GM21447 (cell line): ENCODE measurements at regions not wholly inside any gene's neighbourhood (a gene's known extent, or its start where the extent isn't known, plus 50 kb on each side); places are given as distances from the start of the nearest gene placed in this dataset.

ENCODE experiments used
- ATAC-seq: cut with Tn5 transposase; IDR thresholded peaks from one replicate; pipeline ENCODE4 v1.9.1; 2021; ENCODE audit not compliant: unreplicated experiment

DNA sequence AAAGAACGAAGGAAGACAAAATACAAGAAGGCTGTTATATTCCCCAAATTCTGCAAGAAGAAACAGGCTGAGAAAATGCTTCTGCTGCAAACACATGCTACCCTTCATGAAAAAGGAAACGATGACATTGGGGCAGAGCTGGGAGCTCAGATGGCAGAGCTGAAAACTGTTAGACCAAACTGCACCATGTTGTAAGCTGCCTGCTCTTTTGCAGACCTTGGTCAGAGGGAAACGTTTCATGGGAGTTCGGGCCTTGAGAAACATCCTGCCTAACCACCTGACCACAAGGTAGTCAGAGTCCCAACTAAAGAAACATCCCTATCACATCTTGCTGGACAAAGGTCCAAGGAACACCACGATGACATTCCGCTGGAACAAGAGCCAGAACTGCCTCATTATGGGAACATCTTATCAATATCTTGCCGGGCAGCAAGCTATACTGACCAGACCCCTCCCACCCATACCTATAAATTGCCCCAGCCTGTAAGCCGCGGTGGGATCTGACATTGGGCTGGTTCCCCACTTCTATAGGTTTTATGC is 110.7 kb upstream of the CTSC start:
- no peak for ATAC-seq

- no peak for ATAC-seq
Observed at GRCh38 chr11:88447281-88447680, 109.7 kb upstream of the CTSC start.

- no peak for ATAC-seq
Observed at GRCh38 chr11:88439356-88439755, 101.8 kb upstream of the CTSC start.

DNA sequence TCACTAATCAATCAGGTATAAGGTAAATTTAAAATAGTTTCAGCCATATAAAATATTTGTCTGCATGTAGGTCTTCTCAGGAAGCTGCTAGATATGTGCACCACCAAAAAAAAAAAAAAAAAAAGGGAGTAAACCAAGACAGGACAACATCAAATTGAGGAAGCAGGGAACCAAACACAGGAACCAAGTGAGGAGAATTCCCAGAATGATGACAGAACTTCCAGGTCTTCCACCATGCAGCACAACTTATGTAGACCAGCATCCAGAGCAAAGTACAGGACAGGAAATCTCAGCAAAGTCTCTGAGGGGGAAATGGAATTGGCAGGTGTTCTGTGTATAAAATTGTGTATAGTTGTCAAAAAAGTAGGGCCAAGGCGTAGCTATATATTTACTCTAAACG is 101.2 kb upstream of the CTSC start:
- ATAC-seq: no peak

GRCh38 chr11:88435415-88435814 is 97.9 kb upstream of the CTSC start:
- ATAC-seq: peak; percentile 99

DNA sequence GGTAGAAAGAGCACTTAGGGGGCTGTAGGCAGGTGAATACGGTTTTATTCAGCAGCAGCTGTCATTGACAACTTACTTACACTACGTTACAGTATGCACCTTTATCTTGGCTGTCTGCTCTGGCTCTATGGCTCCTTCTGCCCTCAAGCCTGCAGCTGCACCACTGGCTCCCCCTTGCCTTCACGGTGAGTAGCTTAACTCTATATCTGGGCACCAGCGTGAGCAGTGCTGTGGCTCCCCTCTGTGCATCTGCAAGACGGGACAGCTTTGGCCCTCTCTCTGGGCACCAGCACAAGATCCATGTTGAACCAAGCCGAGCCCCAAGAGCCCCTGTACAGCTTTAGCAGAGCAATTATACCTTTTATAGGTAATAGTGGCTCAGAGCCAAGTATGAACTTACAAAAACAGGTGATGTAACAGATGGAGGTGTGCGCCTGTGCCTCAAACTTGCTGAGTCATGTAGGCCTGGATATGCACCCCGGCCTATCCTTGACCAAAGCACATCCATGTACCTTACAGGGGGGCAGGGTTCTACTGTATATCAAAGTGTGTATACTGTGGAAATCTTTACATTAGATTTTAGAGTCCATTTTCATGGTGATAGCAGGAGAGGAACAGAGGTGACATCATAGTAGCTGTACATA is 96.9 kb upstream of the CTSC start:
- ATAC-seq: no peak

DNA sequence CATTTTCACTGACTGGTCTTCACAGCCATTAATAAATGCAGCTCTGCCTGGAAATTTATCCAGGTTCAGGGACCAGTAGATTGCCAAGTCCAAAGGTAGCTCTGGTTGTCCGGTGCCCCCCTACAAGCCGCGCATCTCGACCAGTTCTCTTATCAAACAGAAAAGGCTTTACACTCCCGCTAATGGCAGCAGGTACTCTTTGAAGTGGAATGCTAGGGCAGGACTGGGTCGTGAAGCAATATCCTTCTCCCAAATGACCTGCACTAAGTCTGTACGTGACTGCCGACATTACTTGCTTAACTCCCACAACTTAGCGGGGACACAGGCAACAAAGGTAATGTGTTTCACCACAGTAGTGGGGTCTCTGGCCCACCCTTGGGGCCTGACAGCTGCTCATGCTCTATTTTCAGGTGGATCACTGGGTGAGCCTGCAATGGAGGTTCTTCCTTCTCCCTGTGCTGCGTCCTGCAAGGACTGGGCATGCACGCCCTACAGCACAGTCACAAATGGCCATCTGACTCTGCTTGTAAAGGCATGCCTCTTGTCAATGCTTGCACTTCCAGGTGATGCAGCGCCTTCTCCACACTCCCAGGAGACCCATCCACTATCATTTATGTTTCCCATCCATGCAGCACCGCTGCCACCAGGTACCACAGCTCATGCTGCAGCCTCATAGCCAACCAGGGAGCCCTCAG is 96.1 kb upstream of the CTSC start:
- no peak for ATAC-seq

DNA sequence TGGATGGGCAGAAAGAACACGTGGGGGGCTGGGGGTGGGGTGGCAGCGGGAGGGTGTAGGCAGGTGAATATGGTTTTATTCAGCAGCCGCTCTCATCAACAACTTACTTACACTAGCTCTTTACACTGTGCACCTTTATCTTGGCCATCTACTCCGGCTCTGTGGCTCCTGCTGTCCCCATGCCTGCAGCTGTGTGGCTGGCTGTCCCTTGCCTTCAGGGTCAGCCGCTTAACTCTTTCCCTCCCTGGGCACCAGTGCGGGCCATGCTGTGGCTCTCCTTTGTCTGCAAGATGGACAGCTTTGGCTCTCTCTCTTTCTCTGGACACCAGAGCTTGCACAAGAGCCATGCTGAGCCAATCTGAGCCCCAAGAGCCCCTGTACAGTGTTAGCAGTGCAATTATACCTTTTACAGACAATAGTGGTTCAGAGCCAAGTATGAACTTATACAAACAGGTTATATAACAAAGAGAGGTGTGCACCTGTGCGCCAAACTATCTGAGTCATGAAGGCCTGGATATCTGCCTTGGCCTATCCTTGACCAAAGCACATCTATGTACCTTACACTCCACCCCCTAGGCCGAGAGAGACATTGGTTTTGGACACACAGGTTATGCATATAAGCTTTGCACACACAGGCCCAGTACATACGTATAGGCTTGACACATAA is 94.3 kb upstream of the CTSC start:
- no peak for ATAC-seq

- no peak for ATAC-seq
Observed at GRCh38 chr11:88428959-88429358, 91.4 kb upstream of the CTSC start.

DNA sequence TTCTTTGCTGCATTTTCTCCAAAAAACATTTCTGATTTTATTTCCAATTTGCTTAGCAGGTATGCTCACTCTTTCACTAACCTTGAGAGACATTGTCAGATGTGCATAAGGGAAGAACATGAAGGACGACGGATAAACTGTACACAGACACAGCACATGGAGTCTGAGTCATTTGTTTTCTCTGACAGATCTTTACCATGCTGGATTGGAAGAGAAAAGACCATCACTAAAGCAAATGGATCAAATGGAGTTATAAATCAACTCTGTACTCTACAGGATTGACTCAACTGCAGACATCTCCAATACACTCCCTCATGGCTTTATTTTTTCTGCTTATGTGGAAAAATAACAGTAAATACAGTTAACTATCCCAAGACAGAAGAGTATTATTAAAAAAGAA is 90.2 kb upstream of the CTSC start:
- no peak for ATAC-seq

DNA sequence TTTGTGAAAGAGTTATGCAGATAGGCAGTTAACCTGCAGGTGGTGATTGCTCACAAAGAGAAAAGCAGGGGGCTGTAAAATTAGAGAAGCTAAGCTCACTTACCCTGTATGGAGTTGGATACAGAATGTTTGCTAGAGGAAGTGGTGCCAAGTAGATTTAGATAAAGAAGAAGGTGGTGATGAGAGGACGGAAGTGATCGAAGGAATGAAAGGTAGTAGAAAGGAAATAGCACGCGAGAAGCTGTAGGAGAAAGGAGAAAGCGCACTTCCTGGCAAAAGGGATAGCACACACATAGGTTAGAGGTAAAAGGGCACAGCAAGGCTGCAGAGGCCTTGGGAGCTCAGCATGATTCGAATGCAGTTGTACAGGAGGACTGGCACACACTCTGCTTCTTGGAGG is 87.3 kb upstream of the CTSC start:
- no peak for ATAC-seq

DNA sequence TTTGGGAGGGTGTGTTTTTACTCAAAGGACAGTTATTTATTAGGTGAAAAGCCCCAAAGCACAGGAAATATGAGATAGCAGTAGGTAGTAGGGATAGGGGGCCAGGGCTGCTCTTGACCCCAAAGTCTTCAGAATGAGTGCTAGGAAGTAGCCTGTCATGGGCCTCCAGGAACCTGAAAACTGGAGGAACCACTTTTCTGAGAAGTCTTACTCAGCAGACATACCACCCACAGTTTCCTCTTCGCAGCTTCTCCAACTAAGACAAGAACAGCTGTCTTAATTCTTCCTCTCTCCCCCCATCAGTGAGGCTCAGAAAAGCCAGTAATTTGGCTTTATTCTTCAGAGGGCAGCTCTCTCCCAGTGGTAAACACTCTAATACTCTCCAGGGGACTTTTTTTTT is 84.0 kb upstream of the CTSC start:
- peak; percentile 76 for ATAC-seq

- no peak for ATAC-seq
Observed at GRCh38 chr11:88420165-88420791, 82.7 kb upstream of the CTSC start.

GRCh38 chr11:88418508-88418907 is 81.0 kb upstream of the CTSC start:
- ATAC-seq: no peak

- no peak for ATAC-seq
Observed at GRCh38 chr11:88415495-88415894, 78.0 kb upstream of the CTSC start.

- ATAC-seq: no peak
Observed at GRCh38 chr11:88414981-88415413, 77.5 kb upstream of the CTSC start.

DNA sequence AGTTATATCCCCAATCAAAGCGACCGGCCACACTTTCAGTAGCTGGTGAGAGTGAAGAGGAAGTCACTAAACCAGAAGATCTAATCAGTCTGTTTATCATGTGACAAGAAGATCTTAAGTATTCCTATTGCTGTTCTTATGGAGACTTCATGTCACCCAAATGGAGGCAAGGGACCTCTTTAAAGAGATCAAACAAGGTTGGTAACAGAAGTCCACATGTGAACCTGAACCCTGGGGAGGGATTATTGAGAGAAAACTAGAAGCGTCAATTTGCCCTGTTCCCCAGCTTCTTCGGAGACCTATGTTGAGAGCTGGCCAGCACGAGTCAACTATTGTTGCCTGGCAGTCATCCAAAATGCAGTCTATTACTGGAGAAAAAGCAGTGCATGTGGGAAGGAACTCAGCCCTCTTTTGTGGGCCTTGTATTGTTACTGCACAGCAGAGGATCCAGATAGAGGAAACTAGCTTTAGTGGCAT is 76.9 kb upstream of the CTSC start:
- ATAC-seq: no peak

DNA sequence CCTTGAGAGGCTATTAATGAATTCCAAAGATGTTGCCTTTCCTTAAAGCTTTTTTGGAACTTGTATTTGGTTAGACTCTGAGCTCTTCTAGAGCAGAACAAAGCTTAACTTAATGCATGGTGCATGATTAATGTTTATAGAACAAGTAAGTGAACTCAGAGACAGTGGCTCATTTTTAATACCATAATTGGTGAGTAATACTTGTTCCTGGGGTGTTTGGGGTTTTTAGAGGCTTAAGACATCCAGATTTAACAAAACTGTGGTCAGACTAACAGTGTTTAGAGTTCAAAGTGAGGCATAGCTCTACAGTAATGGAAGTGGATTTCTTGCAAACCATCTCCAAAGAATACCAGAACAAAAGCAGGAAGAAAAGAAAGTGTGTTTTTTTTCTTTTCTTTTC is 73.7 kb upstream of the CTSC start:
- no peak for ATAC-seq

- no peak for ATAC-seq
Observed at GRCh38 chr11:88410656-88411055, 73.1 kb upstream of the CTSC start.

- no peak for ATAC-seq
Observed at GRCh38 chr11:88410056-88410455, 72.5 kb upstream of the CTSC start.

DNA sequence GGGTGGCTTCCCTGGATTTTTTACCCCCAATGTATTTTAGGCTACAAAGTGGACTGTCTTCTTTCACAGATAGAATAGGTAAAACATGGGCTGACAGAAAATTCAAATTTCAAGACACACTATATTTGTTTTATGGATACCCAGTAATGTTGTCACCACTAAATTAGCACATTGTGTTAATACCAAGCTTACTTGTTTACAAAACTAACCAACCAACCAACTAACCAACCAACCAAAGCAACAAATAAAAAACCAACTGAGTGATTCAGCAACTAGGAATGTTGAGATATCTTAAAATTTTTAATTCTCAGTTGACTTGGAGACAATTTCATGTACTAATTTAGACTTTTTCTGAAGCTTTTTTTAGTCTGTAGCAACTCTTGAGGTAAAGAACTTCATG is 69.3 kb upstream of the CTSC start:
- ATAC-seq: no peak

DNA sequence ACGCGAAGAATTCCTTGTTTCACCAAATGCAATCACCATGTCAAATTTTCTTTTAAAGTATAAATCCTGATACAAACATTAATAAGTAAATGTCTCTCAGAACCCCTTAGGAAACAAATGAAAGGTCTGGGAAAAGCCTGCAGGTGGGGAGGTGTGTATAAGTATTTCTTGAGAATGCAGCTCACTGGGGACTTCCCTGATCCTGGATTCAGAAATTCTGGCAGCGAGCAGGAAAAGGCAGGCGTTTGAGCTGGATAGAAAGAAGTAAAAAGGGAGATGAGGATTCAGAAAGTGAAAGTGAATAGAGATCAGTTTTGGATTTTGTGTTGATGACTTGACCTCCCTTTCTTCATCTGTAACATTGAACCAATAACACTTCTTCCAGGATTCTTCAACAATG is 68.3 kb upstream of the CTSC start:
- no peak for ATAC-seq
